HS-27A (cell line): ENCODE measurements at regions not wholly inside any gene's neighbourhood (a gene's known extent, or its start where the extent isn't known, plus 50 kb on each side); places are given as distances from the start of the nearest gene placed in this dataset.
A peak's percentile ranks its signal among the peaks of the same experiment; 100 is the strongest.

Experiments
- DNase-seq: peaks from one replicate; pipeline ENCODE4 v3.0.0-alpha.2; 2012; ENCODE audit warnings: low read depth, missing footprints

DNA sequence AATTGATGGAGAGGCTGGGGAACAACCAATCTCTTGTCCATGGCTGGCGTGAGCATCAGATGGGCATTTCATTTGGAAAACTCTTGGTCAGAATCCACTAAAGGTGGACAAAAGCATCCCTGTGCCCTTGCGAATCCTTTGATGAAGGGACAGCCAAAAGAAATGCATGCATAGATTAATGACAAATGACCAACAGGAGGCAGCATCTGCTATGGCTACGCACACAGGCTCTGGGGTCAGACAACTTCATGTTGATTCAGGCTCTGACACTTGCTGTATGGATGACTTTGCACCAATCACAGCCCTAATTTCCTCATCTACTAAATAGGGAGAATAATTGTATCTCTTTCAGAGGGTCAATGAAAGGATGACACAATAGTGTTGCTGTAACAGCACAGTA lies 117.5 kb downstream of the ASCL4 start:
- DNase-seq = no peak

GRCh38 chr12:107894589-107894988 lies 120.1 kb downstream of the ASCL4 start:
- no peak for DNase-seq

- no peak for DNase-seq
Observed at GRCh38 chr12:107895966-107896365, 121.5 kb downstream of the ASCL4 start.

DNA sequence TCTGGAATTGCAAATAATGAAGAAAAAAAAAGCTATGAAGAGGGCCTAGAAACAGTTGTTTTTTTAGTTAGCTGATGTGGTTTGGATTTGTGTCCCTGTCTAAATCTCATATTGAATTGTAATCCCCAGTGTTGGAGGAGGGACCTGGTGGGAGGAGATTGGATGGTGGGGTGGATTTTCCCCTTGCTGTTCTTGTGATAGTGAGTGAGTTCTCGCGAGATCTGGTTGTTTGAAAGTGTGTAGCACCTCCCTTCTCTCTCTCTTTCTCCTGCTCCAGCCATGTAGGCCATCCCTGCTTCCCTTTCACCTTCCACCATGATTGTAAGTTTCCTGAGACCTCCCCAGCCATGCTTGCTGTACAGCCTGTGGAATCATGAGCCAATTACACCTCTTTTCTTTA lies 126.1 kb downstream of the ASCL4 start:
- no peak for DNase-seq

GRCh38 chr12:107903341-107904061 lies 129.0 kb downstream of the ASCL4 start:
- no peak for DNase-seq

DNA sequence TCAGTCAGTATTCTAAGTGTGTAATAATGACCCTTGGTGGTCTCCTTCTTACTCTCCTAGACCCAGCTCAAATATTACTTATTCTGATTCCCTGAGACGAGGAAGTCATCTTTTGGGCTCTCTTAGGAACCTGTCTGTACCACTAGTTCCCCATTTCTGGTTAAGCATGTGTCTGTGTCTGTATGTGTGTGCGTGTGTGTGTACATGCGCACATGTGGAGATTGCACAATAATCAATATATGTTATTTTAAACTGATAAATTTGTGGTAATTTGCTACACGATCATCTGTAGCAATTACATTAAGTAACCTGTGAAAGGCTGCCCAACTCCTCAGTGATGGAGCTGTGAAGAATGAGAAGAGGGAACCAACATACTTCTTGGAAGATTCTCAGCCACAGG lies 132.2 kb downstream of the ASCL4 start:
- DNase-seq = no peak

GRCh38 chr12:107912421-107913004 lies 138.0 kb downstream of the ASCL4 start:
- DNase-seq = no peak

GRCh38 chr12:107914460-107914977 lies 140.0 kb downstream of the ASCL4 start:
- DNase-seq = no peak

GRCh38 chr12:107917912-107918800 lies 143.7 kb downstream of the ASCL4 start:
- DNase-seq = no peak

DNA sequence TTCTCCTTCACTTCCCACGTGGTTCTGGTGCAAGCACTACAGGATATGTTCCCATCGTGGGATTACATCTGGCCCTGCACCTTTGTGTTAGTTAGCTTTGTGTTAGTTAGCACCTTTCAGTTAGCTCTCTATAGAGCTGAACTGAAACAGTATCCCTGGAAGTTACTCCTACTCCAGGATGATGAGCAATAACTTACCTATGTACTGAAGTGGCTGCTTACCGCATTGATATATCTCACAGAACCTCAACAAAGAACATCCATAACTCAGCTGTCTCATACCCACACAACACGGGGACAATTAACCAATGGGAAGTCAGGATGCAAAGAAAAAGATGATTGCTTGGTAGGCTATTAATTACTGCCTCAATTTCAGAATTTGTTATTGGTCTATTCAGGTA lies 146.6 kb downstream of the ASCL4 start:
- no peak for DNase-seq

DNA sequence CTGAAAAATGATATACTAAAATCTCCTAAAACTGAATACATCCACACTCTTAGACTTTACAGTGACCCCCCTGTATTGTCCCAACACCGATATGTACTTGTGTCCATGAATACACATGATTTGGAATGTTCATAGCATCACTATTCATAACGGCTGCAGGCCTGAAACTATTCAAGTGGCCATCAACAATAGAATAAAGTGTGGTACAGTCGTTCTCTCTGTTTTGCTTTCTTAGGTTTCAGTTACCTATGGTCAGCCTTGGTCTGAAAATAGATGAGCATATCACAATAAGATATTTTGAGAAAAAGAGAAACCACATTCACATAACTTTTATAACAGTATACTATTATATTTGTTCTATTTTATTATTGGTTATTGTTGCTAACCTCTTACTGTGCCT lies 150.6 kb downstream of the ASCL4 start:
- DNase-seq = no peak

- DNase-seq = peak; percentile 9
Observed at GRCh38 chr12:107929436-107929835, 154.9 kb downstream of the ASCL4 start.

GRCh38 chr12:107931761-107932160 lies 157.3 kb downstream of the ASCL4 start:
- no peak for DNase-seq

DNA sequence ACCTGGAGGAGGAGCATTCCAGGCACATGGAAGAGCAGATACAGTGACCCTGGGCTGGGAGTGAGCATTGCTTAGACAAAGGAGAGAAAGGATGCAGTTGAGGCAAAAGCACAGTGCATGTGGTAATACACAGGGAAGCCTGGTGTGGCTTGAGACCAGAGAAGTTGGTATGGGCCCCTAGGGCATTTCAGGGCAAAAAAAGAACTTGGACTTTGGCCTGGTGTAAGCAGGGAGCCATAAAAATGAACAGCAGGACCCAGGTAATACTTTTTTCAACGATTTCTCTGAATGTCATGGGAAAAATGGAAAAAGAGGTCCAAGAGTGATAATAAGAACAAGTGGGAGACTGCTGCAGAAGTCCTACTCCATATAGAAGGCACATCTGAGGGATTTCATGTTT lies 163.9 kb downstream of the ASCL4 start:
- DNase-seq = no peak

DNA sequence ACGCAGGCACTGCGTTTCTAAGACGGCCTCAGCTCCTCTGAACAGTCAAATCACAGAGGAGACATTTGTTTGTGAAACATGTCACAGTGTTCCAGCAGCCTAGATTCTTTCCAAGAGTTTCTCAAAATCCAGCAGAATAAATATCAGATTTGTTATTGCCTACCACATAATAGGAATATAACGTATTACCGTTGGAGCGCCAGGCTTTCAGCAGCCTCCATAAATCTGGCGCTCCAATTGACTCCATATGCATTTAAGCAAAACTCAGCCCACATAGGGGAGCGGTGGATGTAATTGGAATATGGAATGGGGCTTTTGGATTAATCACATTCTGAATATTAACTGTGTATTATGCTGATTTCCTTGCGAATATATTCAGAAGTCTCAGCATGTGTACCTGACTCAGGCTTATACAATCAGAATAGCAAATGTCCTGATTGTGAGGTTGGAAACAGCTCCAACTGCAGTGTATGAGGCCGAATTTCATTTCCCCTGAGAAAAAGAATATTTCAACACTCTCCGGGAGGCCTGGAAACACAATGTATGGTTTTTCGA lies 174.0 kb downstream of the ASCL4 start:
- no peak for DNase-seq

DNA sequence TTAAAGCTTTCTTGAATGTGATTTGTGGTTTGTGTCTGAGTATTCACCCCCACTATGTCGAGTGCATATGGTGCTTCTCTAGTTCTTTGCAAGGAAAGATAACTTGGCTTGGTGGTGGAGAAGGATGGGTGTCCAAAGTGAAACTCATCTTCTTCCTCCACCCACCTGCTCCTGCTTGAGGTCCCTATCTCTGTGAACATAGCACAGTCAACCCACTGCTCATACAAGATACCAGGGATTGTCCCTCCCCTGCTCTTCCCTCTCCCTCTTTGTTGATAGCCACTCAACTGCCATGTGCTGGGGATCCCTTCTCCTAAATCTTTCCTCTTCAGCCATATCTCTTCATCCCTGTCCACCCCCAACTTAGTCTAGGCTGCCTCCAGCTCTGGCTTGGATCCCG lies 176.5 kb downstream of the ASCL4 start:
- no peak for DNase-seq

DNA sequence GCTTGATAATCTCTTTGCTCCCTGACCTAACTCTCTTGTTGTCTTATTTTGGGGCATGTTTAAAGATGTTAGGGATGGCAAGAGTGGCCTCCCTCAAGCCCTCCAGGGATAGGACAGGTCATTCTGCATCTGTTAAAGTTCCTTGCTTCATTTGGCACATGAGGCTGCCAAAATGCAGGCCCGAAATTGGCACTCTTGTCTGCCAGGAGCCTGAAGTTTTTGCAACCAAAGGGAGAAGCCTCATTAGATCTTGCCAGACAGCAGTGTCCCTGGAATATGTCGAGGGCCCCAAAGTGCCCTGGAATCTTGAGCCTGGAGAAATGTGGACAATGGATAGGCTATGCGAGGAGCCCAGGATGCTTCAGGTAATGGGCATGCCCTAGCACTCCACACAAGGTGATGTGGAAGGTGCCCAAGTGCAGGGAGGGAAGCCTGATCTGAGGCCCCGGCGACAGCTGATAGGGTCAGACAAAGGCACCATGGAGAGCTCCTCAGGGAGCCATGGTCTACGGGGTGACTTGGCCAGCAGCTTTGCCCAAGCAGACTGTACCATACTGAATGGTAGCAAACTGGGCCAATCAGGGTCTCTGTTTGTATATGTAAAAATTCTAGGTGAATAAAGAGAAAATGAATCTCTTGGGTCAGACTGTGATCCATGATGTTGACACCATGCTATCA lies 173.0 kb upstream of the WSCD2 start:
- no peak for DNase-seq

GRCh38 chr12:107957459-107957858 lies 171.6 kb upstream of the WSCD2 start:
- no peak for DNase-seq

DNA sequence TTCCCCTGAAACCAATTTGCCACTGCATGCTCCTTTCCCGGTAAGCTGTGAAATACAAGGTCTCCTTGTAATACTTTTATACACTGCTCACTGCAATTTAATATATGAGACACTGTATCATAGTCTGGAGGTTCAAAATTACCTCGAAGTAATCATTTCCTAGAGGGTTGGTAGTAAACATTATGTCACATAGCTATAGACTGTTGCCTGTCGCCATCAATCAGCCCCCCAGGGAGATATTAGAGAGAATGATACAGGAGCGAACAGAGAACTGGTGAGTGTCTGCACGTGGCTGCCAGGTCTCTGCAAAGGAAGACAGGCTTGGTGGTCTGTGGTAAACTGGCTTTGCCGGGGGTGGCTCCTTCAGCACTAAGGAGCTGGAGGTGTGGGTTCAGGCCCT lies 165.5 kb upstream of the WSCD2 start:
- no peak for DNase-seq

- DNase-seq = no peak
Observed at GRCh38 chr12:107967170-107967569, 161.9 kb upstream of the WSCD2 start.

DNA sequence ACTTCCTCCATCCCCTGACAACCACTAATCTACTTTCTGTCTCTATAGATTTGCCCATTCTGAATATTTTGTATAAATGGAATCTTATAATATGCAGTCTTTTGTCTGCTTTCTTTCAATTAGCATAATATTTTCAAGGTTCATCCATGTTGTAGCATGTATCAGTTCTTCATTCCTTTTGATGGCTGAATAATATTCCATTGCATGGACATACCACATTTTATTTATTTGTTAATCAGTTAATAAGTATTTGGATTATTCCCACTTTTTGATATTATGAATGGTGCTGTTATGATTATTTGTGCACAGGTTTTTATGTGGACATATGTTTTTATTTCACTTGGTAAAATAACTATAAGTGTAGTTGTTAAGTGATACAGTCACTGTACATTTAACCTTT lies 155.1 kb upstream of the WSCD2 start:
- no peak for DNase-seq

DNA sequence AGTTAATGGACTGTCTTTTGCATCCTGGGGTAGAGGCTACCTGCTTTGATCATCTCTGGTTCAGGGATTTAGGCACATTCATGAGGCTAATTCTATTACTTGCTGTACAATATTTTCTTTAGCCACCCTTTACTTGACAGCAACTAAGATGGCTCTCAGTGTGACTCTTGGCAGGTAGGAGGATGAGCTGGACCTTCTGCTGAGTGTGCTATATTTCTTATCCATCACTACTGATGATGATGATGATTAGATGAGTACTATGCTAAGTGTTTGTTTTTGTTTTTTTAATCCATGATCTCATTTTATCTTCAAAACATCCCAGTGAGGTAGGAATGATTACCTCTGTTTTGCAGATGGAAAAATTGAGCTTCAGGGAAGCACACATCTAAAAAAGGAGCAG lies 152.8 kb upstream of the WSCD2 start:
- DNase-seq = no peak
